Limb (tissue), 2 donors: ENCODE measurements at regions not wholly inside any gene's neighbourhood (a gene's known extent, or its start where the extent isn't known, plus 50 kb on each side); places are given as distances from the start of the nearest gene placed in this dataset.
A peak's percentile ranks its signal among the peaks of the same experiment; 100 is the strongest.
"Not testable (repeated sequence)": the region's sequence is repeated elsewhere in the genome, so short reads cannot be mapped to it uniquely, and the experiment has no call there.

Experiments
- DNase-seq, 2 donors: peaks; one replicate each; pipeline ENCODE4 v3.0.0-alpha.2; 2016; ENCODE audit errors: extremely low spot score in 2 of 2

- no peak for DNase-seq
These were observed 85.9 kb downstream of the ACTBL2 start for GRCh38 chr5:57396701-57397100.

- DNase-seq = no peak
These were observed 88.0 kb downstream of the ACTBL2 start for GRCh38 chr5:57394421-57395210.

GRCh38 chr5:57386958-57387357 is 95.7 kb downstream of the ACTBL2 start:
- no peak for DNase-seq

- no peak for DNase-seq
These were observed 99.3 kb downstream of the ACTBL2 start for GRCh38 chr5:57383093-57383861.

- DNase-seq = no peak
These were observed 100.0 kb downstream of the ACTBL2 start for GRCh38 chr5:57382655-57383054.

GRCh38 chr5:57370376-57370775 is 112.2 kb downstream of the ACTBL2 start:
- no peak for DNase-seq

GRCh38 chr5:57368010-57368409 is 114.6 kb downstream of the ACTBL2 start:
- peak in 1 of 2 donors; percentile 32 for DNase-seq

- DNase-seq = no peak
These were observed 115.9 kb downstream of the ACTBL2 start for GRCh38 chr5:57366744-57367143.

GRCh38 chr5:57362951-57363350 is 119.7 kb downstream of the ACTBL2 start:
- no peak for DNase-seq

- peak in 1 of 2 donors; percentile 19 for DNase-seq
These were observed 121.7 kb downstream of the ACTBL2 start for GRCh38 chr5:57360871-57361270.

- no peak for DNase-seq
These were observed 123.6 kb downstream of the ACTBL2 start for GRCh38 chr5:57358796-57359592.

GRCh38 chr5:57356850-57357249 is 125.8 kb downstream of the ACTBL2 start:
- not testable (repeated sequence) for DNase-seq

GRCh38 chr5:57349214-57349613 is 133.4 kb downstream of the ACTBL2 start:
- no peak for DNase-seq

- no peak for DNase-seq
These were observed 134.1 kb downstream of the ACTBL2 start for GRCh38 chr5:57348376-57349140.

- DNase-seq = no peak
These were observed 136.3 kb downstream of the ACTBL2 start for GRCh38 chr5:57346328-57346727.

- no peak for DNase-seq
These were observed 141.1 kb downstream of the ACTBL2 start for GRCh38 chr5:57341380-57341979.

- DNase-seq = no peak
These were observed 141.9 kb downstream of the ACTBL2 start for GRCh38 chr5:57340681-57341080.

- DNase-seq = no peak
These were observed 143.1 kb downstream of the ACTBL2 start for GRCh38 chr5:57339521-57339920.

- no peak for DNase-seq
These were observed 143.7 kb downstream of the ACTBL2 start for GRCh38 chr5:57338868-57339340.

GRCh38 chr5:57338068-57338867 is 144.3 kb downstream of the ACTBL2 start:
- no peak for DNase-seq
